C4-2B (cell line): ENCODE measurements at regions not wholly inside any gene's neighbourhood (a gene's known extent, or its start where the extent isn't known, plus 50 kb on each side); places are given as distances from the start of the nearest gene placed in this dataset.

Experiments used
- H3K27ac ChIP-seq: fragments of 450-650 bp; 2 replicates; pipeline ENCODE4 v1.5.1; 2017
- ZFX ChIP-seq: fragments of 450-650 bp; IDR thresholded peaks from 2 replicates; pipeline ENCODE4 v1.6.1; 2017
- TF ChIP-seq, protein P1 (sequence below): fragments of 450-650 bp; conservative IDR thresholded peaks from 2 replicates; pipeline ENCODE4 v1.5.1; 2017; ENCODE audit warnings: mild to moderate bottlenecking

DNA sequence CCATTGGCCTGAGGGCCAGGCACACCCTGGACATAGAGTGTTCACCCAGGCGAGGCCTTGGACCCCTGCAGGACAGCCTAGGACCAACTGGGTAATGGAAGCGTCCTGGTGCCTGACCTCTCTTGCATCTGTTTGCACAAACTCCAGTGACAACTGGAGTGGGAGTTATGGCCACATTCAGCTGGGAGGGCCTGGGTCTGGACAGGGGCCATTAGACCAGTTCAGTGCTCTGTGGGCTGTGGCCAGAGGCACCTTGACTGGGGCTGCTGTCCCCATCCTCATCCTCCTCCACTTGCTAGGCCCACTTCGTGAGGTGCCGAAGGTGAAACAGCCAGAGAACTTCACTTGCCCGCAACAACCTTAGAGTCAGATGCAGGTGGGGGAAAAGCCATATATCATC, 372.7 kb upstream of the IRX1 start:
- TF ChIP-seq, protein P1, sequence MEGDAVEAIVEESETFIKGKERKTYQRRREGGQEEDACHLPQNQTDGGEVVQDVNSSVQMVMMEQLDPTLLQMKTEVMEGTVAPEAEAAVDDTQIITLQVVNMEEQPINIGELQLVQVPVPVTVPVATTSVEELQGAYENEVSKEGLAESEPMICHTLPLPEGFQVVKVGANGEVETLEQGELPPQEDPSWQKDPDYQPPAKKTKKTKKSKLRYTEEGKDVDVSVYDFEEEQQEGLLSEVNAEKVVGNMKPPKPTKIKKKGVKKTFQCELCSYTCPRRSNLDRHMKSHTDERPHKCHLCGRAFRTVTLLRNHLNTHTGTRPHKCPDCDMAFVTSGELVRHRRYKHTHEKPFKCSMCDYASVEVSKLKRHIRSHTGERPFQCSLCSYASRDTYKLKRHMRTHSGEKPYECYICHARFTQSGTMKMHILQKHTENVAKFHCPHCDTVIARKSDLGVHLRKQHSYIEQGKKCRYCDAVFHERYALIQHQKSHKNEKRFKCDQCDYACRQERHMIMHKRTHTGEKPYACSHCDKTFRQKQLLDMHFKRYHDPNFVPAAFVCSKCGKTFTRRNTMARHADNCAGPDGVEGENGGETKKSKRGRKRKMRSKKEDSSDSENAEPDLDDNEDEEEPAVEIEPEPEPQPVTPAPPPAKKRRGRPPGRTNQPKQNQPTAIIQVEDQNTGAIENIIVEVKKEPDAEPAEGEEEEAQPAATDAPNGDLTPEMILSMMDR: no peak
- no peak for TF ChIP-seq ZFX
- no peak overlapping the region for H3K27ac ChIP-seq

DNA sequence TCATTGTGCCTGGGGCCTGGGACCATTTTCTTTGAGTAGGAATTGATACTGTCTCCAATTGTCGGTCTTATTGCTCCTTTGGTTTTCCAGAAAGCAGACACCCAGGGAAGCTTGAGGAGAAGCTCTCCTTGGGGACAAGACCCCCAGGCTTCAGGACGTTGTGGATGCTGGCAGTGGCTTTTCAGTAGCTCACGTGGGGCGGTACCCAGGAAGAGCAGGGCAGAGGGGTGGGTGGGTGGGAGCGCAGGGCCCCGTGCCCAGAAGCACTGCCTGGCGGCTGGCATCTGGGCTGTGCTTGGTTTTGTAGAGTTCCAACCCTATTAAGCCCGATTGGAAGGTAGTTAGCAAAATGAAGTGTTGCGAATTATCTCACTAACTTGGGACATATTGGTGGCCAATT, 374.2 kb upstream of the IRX1 start:
- H3K27ac ChIP-seq: no peak overlapping the region
- no peak for TF ChIP-seq ZFX
- TF ChIP-seq, protein P1: no peak

DNA sequence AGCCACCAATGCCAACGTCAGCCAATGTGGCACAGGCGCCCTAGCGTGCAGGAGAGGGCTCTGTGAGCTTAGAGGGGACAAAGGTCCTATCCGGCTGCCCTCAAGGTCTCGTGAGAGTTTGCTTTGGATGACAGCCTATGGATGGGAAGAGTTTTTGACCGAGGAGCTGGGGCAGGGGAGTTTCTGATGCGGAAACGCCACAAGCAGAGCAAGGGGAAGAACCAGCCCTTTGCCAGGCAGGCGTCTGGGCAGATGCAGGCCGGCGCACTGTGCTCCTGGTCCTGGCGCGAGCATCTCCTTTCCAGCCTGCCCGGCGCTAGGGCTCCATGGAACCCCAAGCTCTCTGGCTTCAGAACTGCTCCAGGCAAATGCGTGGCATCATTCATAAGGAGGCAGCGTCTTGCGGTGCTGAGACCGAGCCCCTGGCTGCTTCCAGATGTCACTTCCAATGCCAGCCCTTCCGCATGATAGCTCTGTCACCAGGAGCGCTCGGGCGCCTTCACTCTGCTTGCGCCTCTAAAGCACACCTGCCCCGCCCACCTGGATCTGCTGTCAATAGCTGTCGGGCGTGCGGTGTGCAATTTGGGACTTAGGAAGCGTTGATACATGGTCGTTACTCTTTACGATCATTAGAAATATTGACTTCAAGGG, 374.9 kb upstream of the IRX1 start:
- no peak overlapping the region for H3K27ac ChIP-seq
- no peak for TF ChIP-seq ZFX
- TF ChIP-seq, protein P1: no peak

DNA sequence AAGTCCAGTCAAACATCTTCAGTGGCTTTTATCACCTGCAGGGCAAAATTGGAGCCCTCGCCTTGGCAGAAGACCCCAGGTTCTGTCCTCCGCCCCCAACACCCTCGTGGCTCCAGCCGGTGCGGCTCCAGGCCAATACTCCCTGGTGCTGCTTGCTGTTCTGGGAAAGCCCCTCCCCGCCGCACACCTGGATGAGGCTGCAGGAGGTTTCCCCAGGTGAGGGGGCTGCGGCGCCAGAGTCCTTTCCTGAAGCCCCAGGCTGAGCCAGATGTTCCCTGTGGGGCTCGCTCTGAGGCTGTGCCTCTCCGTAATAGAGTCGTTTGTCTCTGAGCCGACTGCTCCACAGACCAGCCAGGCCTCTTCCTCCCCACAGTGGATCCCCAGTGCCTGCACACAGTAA, 375.4 kb upstream of the IRX1 start:
- TF ChIP-seq ZFX: no peak
- TF ChIP-seq, protein P1: no peak
- no peak overlapping the region for H3K27ac ChIP-seq

DNA sequence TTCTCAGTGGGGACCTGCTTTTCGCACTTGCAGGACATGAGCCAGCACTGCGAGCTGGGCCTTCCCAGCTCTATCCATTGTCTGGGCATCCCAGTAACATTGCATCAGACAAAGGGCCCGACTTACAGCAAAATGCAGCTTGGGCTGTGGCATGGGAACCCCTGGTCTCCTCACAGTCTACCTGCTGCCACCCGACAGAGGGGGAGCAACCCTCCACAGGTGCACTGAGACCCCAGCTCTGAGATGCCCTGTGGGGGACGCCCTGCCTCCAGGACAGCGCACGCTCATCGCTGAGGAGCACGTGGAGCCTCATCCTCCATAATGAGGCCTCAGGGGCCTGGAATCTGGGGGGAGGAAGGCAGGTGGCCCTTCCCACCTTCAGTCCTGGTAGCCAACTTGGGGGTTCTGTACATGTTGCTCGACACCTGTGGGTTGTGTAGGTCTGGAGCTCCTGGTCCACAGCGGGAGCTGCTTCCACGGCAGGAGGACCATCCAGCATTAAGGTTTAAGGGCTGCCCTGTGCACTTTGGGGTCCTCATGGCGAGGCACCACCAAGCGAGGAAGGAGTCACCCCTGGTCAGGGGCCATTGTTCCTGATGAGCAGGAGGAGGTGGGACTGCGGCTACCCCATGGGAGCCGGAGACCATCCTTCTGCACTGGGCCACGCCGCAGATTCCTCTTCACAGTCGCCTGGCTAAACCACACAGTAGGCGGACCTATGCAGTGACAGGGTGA, 376.5 kb upstream of the IRX1 start:
- TF ChIP-seq, protein P1: no peak
- no peak for TF ChIP-seq ZFX

DNA sequence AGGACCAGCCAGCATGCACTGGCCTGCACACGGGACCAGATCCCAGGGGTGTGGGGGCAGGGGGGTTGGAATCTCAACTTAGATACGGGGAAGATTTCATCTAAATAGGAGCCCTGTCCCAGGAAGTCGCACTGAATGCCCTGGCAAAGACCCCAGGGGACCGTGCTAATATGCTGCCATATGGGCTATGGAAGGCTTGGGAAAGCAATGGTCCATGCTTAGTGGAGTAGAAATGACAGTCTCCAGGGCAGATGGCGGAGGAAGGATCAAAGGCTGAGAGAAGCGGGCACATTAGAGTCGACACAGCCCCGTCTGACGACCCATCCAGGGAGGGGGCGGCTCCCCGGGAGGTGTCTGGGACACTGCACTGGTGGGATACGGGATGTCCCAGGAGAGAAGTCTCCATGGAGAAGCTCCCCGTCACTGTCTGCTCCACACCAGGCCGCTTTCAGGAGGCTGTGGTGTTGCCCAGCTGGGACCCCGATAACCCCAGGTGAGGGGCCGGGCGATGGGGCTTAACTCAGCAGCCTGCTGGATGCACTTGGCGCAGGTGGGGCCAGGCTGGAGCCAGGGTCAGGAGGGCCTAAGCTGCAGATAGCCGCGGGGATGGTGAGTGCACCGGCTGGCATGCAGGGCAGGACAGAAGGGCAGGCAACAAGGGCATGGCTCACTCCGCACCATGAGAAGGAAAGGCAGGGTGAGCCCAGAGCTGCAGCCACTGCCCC, 377.7 kb upstream of the IRX1 start:
- TF ChIP-seq, protein P1: no peak
- no peak for TF ChIP-seq ZFX
- no peak overlapping the region for H3K27ac ChIP-seq

More for the DNA sequence above, 376.5 kb upstream of the IRX1 start:
- H3K27ac ChIP-seq: no peak overlapping the region

DNA sequence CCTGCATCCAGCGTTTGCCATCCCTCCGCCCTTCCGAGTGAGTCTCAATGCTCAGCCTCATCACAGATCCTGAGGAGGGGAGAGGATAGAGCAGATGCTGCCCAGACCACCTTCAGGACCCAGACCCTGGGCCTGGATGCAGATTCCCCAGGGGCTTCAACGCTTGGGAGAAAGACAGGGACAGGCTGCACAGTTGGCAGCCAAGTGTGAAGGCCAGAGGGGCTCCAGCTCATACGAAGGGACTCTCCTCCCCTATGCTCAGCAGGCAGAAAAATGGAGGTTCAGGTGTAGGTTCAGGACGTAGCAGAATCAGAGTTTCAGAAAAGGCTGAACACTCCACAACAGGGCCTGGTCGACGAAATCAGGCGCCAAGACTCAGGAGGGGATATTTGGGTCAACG, 378.5 kb upstream of the IRX1 start:
- TF ChIP-seq ZFX: no peak
- TF ChIP-seq, protein P1: no peak
- no peak overlapping the region for H3K27ac ChIP-seq
